ENCODE measurements at regions not wholly inside any gene's neighbourhood (a gene's known extent, or its start where the extent isn't known, plus 50 kb on each side); places are given as distances from the start of the nearest gene placed in this dataset.

DNA sequence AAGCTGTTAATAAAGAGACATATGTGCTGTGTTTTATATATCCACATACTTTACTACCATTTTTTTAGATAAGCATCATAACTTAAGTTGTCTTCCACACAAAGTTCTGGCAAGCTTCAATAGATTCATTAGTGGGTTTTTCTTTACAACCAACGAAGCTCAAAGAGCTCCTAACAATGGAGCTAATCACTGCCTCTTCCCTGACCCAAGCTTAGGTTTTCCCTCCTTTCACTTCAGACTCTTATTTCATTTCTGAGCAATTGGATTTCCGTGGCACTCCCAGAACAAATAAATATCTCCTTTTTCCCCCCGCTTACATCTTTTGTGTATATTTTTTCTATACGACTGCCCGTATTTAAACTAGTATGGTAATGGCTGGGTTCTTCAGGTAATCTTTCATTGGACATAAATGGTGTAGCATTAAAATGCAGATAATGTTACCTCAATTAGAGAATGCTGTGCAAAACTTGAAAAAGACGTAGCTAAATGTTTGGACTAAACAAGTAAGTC lies 275.5 kb upstream of the TMEM161B start:
- H3K36me3 ChIP-seq (ENCODE audit: control insufficient read depth in 2 of 3, insufficient read depth in 3 of 3, low read length in 3 of 3), result no peaks in the 10 kb centered on the region
- no peak for FAIRE-seq
- intact Hi-C loops (cut with DNase I), result no loop called here
- DNase-seq, result no peak
- H3K4me3 ChIP-seq (ENCODE audit: low read length in 3 of 3), result no peak overlapping the region
- H3K9me3 ChIP-seq (ENCODE audit: control insufficient read depth in 2 of 3, insufficient read depth in 1 of 3, low read length in 3 of 3), result no peaks in the 10 kb centered on the region
- H3K4me1 ChIP-seq (ENCODE audit: control insufficient read depth in 2 of 3, insufficient read depth in 2 of 3, low read depth in 1 of 3, low read length in 3 of 3), result no peaks in the 10 kb centered on the region
- H3K9ac ChIP-seq (ENCODE audit: low read length in 3 of 3), result no peak overlapping the region
- no peaks in the 10 kb centered on the region for H3K27me3 ChIP-seq (ENCODE audit: control insufficient read depth, insufficient read depth, low read length)
- TF ChIP-seq, protein P1, sequence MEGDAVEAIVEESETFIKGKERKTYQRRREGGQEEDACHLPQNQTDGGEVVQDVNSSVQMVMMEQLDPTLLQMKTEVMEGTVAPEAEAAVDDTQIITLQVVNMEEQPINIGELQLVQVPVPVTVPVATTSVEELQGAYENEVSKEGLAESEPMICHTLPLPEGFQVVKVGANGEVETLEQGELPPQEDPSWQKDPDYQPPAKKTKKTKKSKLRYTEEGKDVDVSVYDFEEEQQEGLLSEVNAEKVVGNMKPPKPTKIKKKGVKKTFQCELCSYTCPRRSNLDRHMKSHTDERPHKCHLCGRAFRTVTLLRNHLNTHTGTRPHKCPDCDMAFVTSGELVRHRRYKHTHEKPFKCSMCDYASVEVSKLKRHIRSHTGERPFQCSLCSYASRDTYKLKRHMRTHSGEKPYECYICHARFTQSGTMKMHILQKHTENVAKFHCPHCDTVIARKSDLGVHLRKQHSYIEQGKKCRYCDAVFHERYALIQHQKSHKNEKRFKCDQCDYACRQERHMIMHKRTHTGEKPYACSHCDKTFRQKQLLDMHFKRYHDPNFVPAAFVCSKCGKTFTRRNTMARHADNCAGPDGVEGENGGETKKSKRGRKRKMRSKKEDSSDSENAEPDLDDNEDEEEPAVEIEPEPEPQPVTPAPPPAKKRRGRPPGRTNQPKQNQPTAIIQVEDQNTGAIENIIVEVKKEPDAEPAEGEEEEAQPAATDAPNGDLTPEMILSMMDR (IDR thresholded peaks at IDR 0.05; ENCODE audit: borderline replicate concordance, extremely low read depth, insufficient read depth), result no peak
- H3K27ac ChIP-seq (ENCODE audit: low read depth in 2 of 2, low read length in 2 of 2), result no peak overlapping the region

- Histone ChIP-seq H3K27me3 (ENCODE audit: control insufficient read depth, insufficient read depth, low read length) (no peaks in the 10 kb centered on the region), H3K9ac (ENCODE audit: low read length in 3 of 3) (no peak overlapping the region), H3K36me3 (ENCODE audit: control insufficient read depth in 2 of 3, insufficient read depth in 3 of 3, low read length in 3 of 3) (no peaks in the 10 kb centered on the region), H3K4me3 (ENCODE audit: low read length in 3 of 3) (no peak overlapping the region), H3K27ac (ENCODE audit: low read depth in 2 of 2, low read length in 2 of 2) (no peak overlapping the region), H3K9me3 (ENCODE audit: control insufficient read depth in 2 of 3, insufficient read depth in 1 of 3, low read length in 3 of 3) (no peaks in the 10 kb centered on the region), H3K4me1 (ENCODE audit: control insufficient read depth in 2 of 3, insufficient read depth in 2 of 3, low read depth in 1 of 3, low read length in 3 of 3) (no peaks in the 10 kb centered on the region)
- FAIRE-seq (no peak), DNase-seq (no peak)
- TF ChIP-seq, protein P1 (IDR thresholded peaks at IDR 0.05; ENCODE audit: borderline replicate concordance, extremely low read depth, insufficient read depth), result no peak
- intact Hi-C loops (cut with DNase I), result no loop called here
Measured at GRCh38 chr5:88542786-88543185, 274.1 kb upstream of the TMEM161B start.

DNA sequence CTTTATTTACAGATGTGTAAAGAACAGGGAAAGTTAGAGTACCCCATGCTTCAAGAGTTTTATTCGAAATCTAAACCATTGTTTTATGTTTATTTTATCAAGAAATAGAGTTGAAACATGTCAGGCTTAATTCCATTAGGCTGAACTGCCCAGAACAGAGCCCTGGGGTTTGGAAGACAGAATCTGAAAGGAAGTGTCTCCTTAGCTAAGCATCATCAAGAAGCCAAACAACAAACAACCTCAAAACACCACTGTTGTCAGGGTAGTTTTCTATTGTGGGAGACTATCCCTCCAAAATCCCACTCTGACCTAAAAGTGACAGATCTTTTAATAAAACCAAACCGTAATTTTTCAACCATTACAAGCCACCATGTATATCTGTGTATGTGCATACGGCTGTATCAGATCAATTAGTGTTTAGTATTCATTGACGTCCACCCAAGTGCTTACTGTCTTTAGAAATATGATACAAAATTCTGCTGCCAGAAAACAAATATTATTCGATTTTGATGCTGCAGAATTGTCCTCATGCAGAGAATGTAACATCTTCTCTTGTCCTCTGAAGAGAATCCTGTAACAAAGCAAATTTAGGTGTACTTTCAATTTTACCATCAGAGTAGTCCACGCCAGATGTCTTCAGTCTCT lies 271.9 kb upstream of the TMEM161B start:
- H3K9me3 ChIP-seq (ENCODE audit: control insufficient read depth in 2 of 3, insufficient read depth in 1 of 3, low read length in 3 of 3), result no peaks in the 10 kb centered on the region
- no peak for FAIRE-seq

More for the DNA sequence above, 271.9 kb upstream of the TMEM161B start:
- intact Hi-C loops (cut with DNase I), result no loop called here
- Histone ChIP-seq H3K27me3 (ENCODE audit: control insufficient read depth, insufficient read depth, low read length) (no peaks in the 10 kb centered on the region), H3K9ac (ENCODE audit: low read length in 3 of 3) (no peak overlapping the region), H3K36me3 (ENCODE audit: control insufficient read depth in 2 of 3, insufficient read depth in 3 of 3, low read length in 3 of 3) (no peaks in the 10 kb centered on the region), H3K4me3 (ENCODE audit: low read length in 3 of 3) (no peak overlapping the region), H3K27ac (ENCODE audit: low read depth in 2 of 2, low read length in 2 of 2) (no peak overlapping the region), H3K4me1 (ENCODE audit: control insufficient read depth in 2 of 3, insufficient read depth in 2 of 3, low read depth in 1 of 3, low read length in 3 of 3) (no peaks in the 10 kb centered on the region)
- no peak for DNase-seq
- TF ChIP-seq, protein P1 (IDR thresholded peaks at IDR 0.05; ENCODE audit: borderline replicate concordance, extremely low read depth, insufficient read depth), result no peak
